T-cell (primary cell): ENCODE measurements at regions not wholly inside any gene's neighbourhood (a gene's known extent, or its start where the extent isn't known, plus 50 kb on each side); places are given as distances from the start of the nearest gene placed in this dataset.

ENCODE experiments used
- ATAC-seq, 4 experiments: fragments of 200-7000 bp in 3 of 4; fragments of 150-1000 bp in 1 of 4; cut with Tn5 transposase; replicated peaks in 1 of 4; 1 replicate in 3 of 4; 2 replicates in 1 of 4; pipeline ENCODE4 v1.10.0; 2021; ENCODE audit warnings: moderate library complexity in 3 of 4, mild to moderate bottlenecking in 2 of 4, moderate number of reproducible peaks in 1 of 4
- CTCF ChIA-PET, 2 donors: fragments of 300-600 bp; sonication (Branson Sonifier 250); formaldehyde crosslinking; loops; one replicate each; lab custom pipeline; 2022; ENCODE audit warnings: antibody characterized with exemption in 2 of 2; lab: Charles Lee
- POLR2A ChIA-PET, 2 donors: fragments of 300-600 bp; sonication (Branson Sonifier 250); formaldehyde crosslinking; loops; one replicate each; lab custom pipeline; 2022; ENCODE audit warnings: antibody characterized with exemption in 2 of 2; lab: Charles Lee
- DNase-seq, 35 experiments: peaks; one replicate each; pipeline versions ENCODE4 v3.0.0 to v3.0.0-alpha.2; 2013 to 2023
- H3K27ac ChIP-seq: one replicate; pipeline ENCODE4 v1.5.1; 2013; ENCODE audit warnings: low read length
- H3K27me3 ChIP-seq, 2 experiments: replicated peaks in 1 of 2; 1 replicate in 1 of 2; 2 replicates in 1 of 2; pipeline versions ENCODE4 v1.6.1 to v1.7.0; 2013; ENCODE audit warnings: low read length in 1 of 2, mixed read lengths in 1 of 2; ENCODE audit not compliant: control insufficient read depth in 2 of 2, insufficient read depth in 2 of 2; ENCODE audit errors: extremely low read depth in 1 of 2
- H3K36me3 ChIP-seq, 2 donors: 1 replicate in 1 of 2; 2 replicates in 1 of 2; pipeline versions ENCODE4 v1.6.1 to v1.7.0; 2013; ENCODE audit warnings: low read length in 1 of 2; ENCODE audit not compliant: control insufficient read depth in 2 of 2, insufficient read depth in 1 of 2; ENCODE audit errors: extremely low read depth in 1 of 2
- H3K4me1 ChIP-seq, 2 experiments: 1 replicate in 1 of 2; 2 replicates in 1 of 2; pipeline versions ENCODE4 v1.6.1 to v1.7.0; 2013; ENCODE audit warnings: low read length in 2 of 2, mixed read lengths in 1 of 2; ENCODE audit not compliant: insufficient read depth in 2 of 2, control insufficient read depth in 1 of 2; ENCODE audit errors: extremely low read depth in 1 of 2
- H3K4me3 ChIP-seq, 2 donors: 1 replicate in 1 of 2; 2 replicates in 1 of 2; pipeline versions ENCODE4 v1.5.1 to v1.7.0; 2013; ENCODE audit warnings: mild to moderate bottlenecking in 2 of 2, low read length in 1 of 2, moderate library complexity in 1 of 2; ENCODE audit not compliant: control insufficient read depth in 1 of 2; ENCODE audit errors: extremely low read depth in 1 of 2
- H3K9me3 ChIP-seq: 2 replicates; pipeline ENCODE4 v1.7.0; 2013
- H3K27ac Mint-ChIP-seq, 2 donors: one replicate each; pipeline ENCODE4 v1.8.0; 2020 to 2021; ENCODE audit warnings: mild to moderate bottlenecking in 2 of 2, mixed read lengths in 2 of 2
- H3K27me3 Mint-ChIP-seq, 2 donors: one replicate each; pipeline ENCODE4 v1.8.0; 2021 to 2022; ENCODE audit warnings: mixed read lengths in 2 of 2
- H3K36me3 Mint-ChIP-seq: one replicate; pipeline ENCODE4 v1.8.0; 2021; ENCODE audit warnings: mixed read lengths
- H3K4me1 Mint-ChIP-seq, 3 donors: one replicate each; pipeline ENCODE4 v1.8.0; 2020 to 2022; ENCODE audit warnings: mixed read lengths in 3 of 3, mild to moderate bottlenecking in 1 of 3
- H3K4me3 Mint-ChIP-seq, 3 donors: one replicate each; pipeline ENCODE4 v1.8.0; 2020 to 2022; ENCODE audit warnings: mild to moderate bottlenecking in 3 of 3, mixed read lengths in 3 of 3, moderate library complexity in 3 of 3
- H3K9me3 Mint-ChIP-seq, 3 donors: one replicate each; pipeline ENCODE4 v1.8.0; 2020 to 2022; ENCODE audit warnings: mixed read lengths in 3 of 3
- WGBS: methylation state at CpG from one replicate; pipeline ENCODE4 v1.1.5; 2013; ENCODE audit warnings: missing lambda C conversion rate; ENCODE audit not compliant: insufficient coverage; 5-methylcytosine and 5-hydroxymethylcytosine counted together

GRCh38 chr12:98446682-98447081 lies 68.7 kb upstream of the TMPO start:
- ChIA-PET POLR2A (interaction anchor here in 1 of 2 donors (0.6 kb wide), 1 partner anchor 1630 kb away, joined by 3 read pairs; no protein-coding TSS in a partner anchor), CTCF (interaction anchor here in 1 of 2 donors (0.6 kb wide), 1 partner anchor 12 kb away, joined by 3 read pairs; no protein-coding TSS in a partner anchor)
- DNase-seq (no peak), ATAC-seq (no peak)
- Mint-ChIP-seq H3K27me3 (peaks cover 14 to 15% of the 10 kb centered on the region in 2 donors), H3K36me3 (no peaks in the 10 kb centered on the region), H3K9me3 (no peaks in the 10 kb centered on the region), H3K4me3 (no peak overlapping the region), H3K27ac (no peak overlapping the region), H3K4me1 (no peaks in the 10 kb centered on the region)
- no peaks in the 10 kb centered on the region for H3K36me3 ChIP-seq
- no peak overlapping the region for H3K27ac ChIP-seq
- WGBS = no CpG with 5 or more reads among the region's 1 CpG
- H3K27me3 ChIP-seq = peaks cover 0 to 7% of the 10 kb centered on the region in 2 experiments
- H3K9me3 ChIP-seq = no peaks in the 10 kb centered on the region
- no peaks in the 10 kb centered on the region for H3K4me1 ChIP-seq
- no peak overlapping the region for H3K4me3 ChIP-seq

DNA sequence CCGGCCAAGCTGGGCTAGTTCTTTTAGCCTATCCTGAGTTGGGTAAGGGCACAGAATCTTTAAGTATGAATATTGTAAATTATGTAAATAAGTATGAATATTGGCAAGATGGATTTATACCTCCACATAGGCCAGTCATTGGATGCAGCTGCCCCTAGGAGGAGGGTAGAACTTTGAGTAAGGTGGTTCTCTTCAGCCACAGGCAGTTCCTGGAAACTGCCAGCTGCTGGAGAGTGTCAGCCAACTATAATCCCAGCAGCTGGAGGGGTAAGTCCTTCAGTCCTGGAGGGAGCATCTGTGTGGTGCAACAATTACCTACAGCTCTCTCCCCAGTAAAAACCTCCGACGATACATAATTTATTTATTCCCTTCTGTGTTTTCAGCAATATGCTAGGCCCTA lies 65.8 kb upstream of the TMPO start:
- Histone ChIP-seq H3K9me3 (no peaks in the 10 kb centered on the region), H3K4me3 (no peak overlapping the region), H3K36me3 (no peaks in the 10 kb centered on the region), H3K27ac (no peak overlapping the region), H3K4me1 (no peaks in the 10 kb centered on the region), H3K27me3 (peaks cover 0 to 12% of the 10 kb centered on the region in 2 experiments)
- H3K27ac Mint-ChIP-seq = no peak overlapping the region
- ChIA-PET POLR2A (no interaction called here), CTCF (interaction anchor here in 1 of 2 donors (0.6 kb wide), 1 partner anchor 1462 kb away, joined by 3 read pairs; no protein-coding TSS in a partner anchor)
- H3K9me3 Mint-ChIP-seq = no peaks in the 10 kb centered on the region
- no peak overlapping the region for H3K4me3 Mint-ChIP-seq
- no peak for ATAC-seq
- no CpG with 5 or more reads among the region's 3 CpGs for whole genome bisulfite sequencing
- H3K36me3 Mint-ChIP-seq = no peaks in the 10 kb centered on the region
- H3K27me3 Mint-ChIP-seq = peaks cover 18 to 20% of the 10 kb centered on the region in 2 donors
- DNase-seq = no peak
- H3K4me1 Mint-ChIP-seq = no peaks in the 10 kb centered on the region

GRCh38 chr12:98453070-98453469 lies 62.3 kb upstream of the TMPO start:
- no peak for DNase-seq
- no peaks in the 10 kb centered on the region for H3K36me3 ChIP-seq
- Mint-ChIP-seq H3K36me3 (no peaks in the 10 kb centered on the region), H3K27me3 (peaks cover 32 to 35% of the 10 kb centered on the region in 2 donors), H3K9me3 (no peaks in the 10 kb centered on the region), H3K4me3 (no peak overlapping the region), H3K4me1 (peaks cover 7 to 9% (median 8%) of the 10 kb centered on the region in 3 donors), H3K27ac (no peak overlapping the region)
- ChIA-PET POLR2A (no interaction called here), CTCF (interaction anchor here in 1 of 2 donors (0.6 kb wide), 1 partner anchor 34 kb away, joined by 3 read pairs; no protein-coding TSS in a partner anchor)
- H3K27me3 ChIP-seq = peaks cover 5 to 32% of the 10 kb centered on the region in 2 experiments
- H3K4me3 ChIP-seq = no peak overlapping the region
- H3K4me1 ChIP-seq = peaks cover 0 to 7% of the 10 kb centered on the region in 2 experiments
- no peak overlapping the region for H3K27ac ChIP-seq
- ATAC-seq = no peak
- WGBS = 78% methylated on average over 1 of the region's 4 CpGs
- H3K9me3 ChIP-seq = no peaks in the 10 kb centered on the region

DNA sequence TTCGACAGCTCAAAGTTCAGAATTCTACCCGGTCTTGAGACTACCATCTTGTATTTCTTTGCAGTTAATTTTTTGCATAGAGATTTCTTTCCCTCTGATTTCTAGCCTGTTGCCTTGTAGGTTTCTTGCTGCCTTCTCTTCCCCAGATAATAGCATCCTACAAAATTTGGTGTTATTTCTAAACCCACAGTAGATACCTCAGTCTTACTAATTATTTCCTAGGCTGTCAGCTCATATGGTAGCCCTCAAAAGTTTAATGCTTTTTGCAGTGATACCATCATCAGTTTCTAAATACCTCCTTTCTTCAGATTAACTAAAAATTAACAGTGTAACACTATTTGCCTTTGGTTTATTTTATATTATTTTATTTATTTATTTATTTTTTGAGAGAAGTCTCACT lies 61.9 kb upstream of the TMPO start:
- no peaks in the 10 kb centered on the region for H3K9me3 ChIP-seq
- H3K27me3 Mint-ChIP-seq = peaks cover 28 to 31% of the 10 kb centered on the region in 2 donors
- H3K4me3 ChIP-seq = no peak overlapping the region
- H3K27me3 ChIP-seq = peaks cover 5 to 32% of the 10 kb centered on the region in 2 experiments
- no peaks in the 10 kb centered on the region for H3K36me3 ChIP-seq
- no peak overlapping the region for H3K4me3 Mint-ChIP-seq
- no peak overlapping the region for H3K27ac ChIP-seq
- peaks cover 0 to 7% of the 10 kb centered on the region in 2 experiments for H3K4me1 ChIP-seq
- no peak overlapping the region for H3K27ac Mint-ChIP-seq
- no peaks in the 10 kb centered on the region for H3K9me3 Mint-ChIP-seq
- peaks cover 7 to 9% (median 8%) of the 10 kb centered on the region in 3 donors for H3K4me1 Mint-ChIP-seq
- DNase-seq = no peak
- no peaks in the 10 kb centered on the region for H3K36me3 Mint-ChIP-seq
- ChIA-PET POLR2A (no interaction called here), CTCF (interaction anchor here in 1 of 2 donors (0.6 kb wide), 1 partner anchor 33 kb away, joined by 3 read pairs; no protein-coding TSS in a partner anchor)
- WGBS = 80% methylated on average over 1 of the region's 2 CpGs
- ATAC-seq = no peak

- ChIA-PET CTCF (no interaction called here), POLR2A (interaction anchor here in 1 of 2 donors (0.6 kb wide), 1 partner anchor 442 kb away, joined by 3 read pairs; no protein-coding TSS in a partner anchor)
- Histone ChIP-seq H3K4me1 (peaks cover 0 to 7% of the 10 kb centered on the region in 2 experiments), H3K27ac (no peak overlapping the region), H3K9me3 (no peaks in the 10 kb centered on the region), H3K36me3 (no peaks in the 10 kb centered on the region), H3K27me3 (peaks cover 5 to 32% of the 10 kb centered on the region in 2 experiments), H3K4me3 (no peak overlapping the region)
- Mint-ChIP-seq H3K27me3 (peaks cover 27 to 31% of the 10 kb centered on the region in 2 donors), H3K9me3 (no peaks in the 10 kb centered on the region), H3K36me3 (no peaks in the 10 kb centered on the region), H3K4me1 (peaks cover 7 to 9% (median 8%) of the 10 kb centered on the region in 3 donors), H3K4me3 (peak overlapping the region in 1 of 3 donors; percentile 62), H3K27ac (no peak overlapping the region)
- DNase-seq = no peak
- 100% methylated on average over 2 of the region's 3 CpGs for WGBS
- ATAC-seq = no peak
Observed at GRCh38 chr12:98456041-98456440, 59.3 kb upstream of the TMPO start.

- peaks cover 24 to 31% of the 10 kb centered on the region in 2 donors for H3K27me3 Mint-ChIP-seq
- H3K9me3 Mint-ChIP-seq = no peaks in the 10 kb centered on the region
- Histone ChIP-seq H3K4me1 (peaks cover 0 to 7% of the 10 kb centered on the region in 2 experiments), H3K27me3 (peaks cover 5 to 32% of the 10 kb centered on the region in 2 experiments), H3K9me3 (no peaks in the 10 kb centered on the region), H3K4me3 (peak overlapping the region in 1 of 2 donors; percentile 40), H3K36me3 (no peaks in the 10 kb centered on the region), H3K27ac (no peak overlapping the region)
- H3K4me3 Mint-ChIP-seq = peak overlapping the region; percentile 15 to 69 (median 62)
- ChIA-PET CTCF (no interaction called here), POLR2A (no interaction called here)
- no peaks in the 10 kb centered on the region for H3K36me3 Mint-ChIP-seq
- ATAC-seq (peak in 3 of 4 experiments; percentile 46 to 49 (median 46)), DNase-seq (peak in 15 of 35 experiments; percentile 1 to 35 (median 4))
- H3K27ac Mint-ChIP-seq = no peak overlapping the region
- H3K4me1 Mint-ChIP-seq = peaks cover 7 to 9% (median 8%) of the 10 kb centered on the region in 3 donors
- 23% methylated on average over 40 of the region's 50 CpGs for WGBS
Observed at GRCh38 chr12:98456576-98457573, 58.5 kb upstream of the TMPO start.
